OCI-LY3 (cell line): ENCODE measurements at regions not wholly inside any gene's neighbourhood (a gene's known extent, or its start where the extent isn't known, plus 50 kb on each side); places are given as distances from the start of the nearest gene placed in this dataset.

ENCODE experiments used
- EZH2phosphoT487 ChIP-seq: fragments of 200-600 bp; shearing (Covaris generic); IDR thresholded peaks from 2 replicates; pipeline ENCODE4 v1.6.1; 2018; ENCODE audit warnings: antibody characterized with exemption, mixed run types, low read depth
- TF ChIP-seq, protein P1 (sequence below): fragments of 200-600, 300-600 bp; sonication (generic); IDR thresholded peaks from 2 replicates; pipeline ENCODE4 v1.5.1; 2014; ENCODE audit warnings: antibody characterized with exemption, low read length, low read depth

DNA sequence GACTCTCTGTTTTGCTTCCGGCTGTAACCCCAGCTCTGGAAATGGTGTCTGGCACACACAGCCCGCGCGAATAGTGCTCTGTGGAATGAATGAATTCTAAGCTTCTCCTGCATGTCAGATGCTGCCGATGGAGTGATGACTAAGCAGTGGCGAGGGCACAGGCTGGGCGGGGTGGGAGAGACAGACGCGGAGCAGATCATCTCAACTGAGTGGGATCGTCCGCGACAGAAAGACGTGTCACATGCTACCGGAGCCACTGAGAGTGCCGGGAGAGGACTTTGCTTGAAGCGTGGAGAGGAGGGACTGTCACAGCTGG, 334.5 kb downstream of the CTTN start:
- TF ChIP-seq, protein P1, sequence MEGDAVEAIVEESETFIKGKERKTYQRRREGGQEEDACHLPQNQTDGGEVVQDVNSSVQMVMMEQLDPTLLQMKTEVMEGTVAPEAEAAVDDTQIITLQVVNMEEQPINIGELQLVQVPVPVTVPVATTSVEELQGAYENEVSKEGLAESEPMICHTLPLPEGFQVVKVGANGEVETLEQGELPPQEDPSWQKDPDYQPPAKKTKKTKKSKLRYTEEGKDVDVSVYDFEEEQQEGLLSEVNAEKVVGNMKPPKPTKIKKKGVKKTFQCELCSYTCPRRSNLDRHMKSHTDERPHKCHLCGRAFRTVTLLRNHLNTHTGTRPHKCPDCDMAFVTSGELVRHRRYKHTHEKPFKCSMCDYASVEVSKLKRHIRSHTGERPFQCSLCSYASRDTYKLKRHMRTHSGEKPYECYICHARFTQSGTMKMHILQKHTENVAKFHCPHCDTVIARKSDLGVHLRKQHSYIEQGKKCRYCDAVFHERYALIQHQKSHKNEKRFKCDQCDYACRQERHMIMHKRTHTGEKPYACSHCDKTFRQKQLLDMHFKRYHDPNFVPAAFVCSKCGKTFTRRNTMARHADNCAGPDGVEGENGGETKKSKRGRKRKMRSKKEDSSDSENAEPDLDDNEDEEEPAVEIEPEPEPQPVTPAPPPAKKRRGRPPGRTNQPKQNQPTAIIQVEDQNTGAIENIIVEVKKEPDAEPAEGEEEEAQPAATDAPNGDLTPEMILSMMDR, result no peak
- no peak for TF ChIP-seq EZH2phosphoT487
